GM06990 (cell line): ENCODE measurements at regions not wholly inside any gene's neighbourhood (a gene's known extent, or its start where the extent isn't known, plus 50 kb on each side); places are given as distances from the start of the nearest gene placed in this dataset.

Experiments used
- DNase-seq: peaks from one replicate; pipeline ENCODE4 v3.0.0-alpha.2; 2011; ENCODE audit not compliant: insufficient read length; ENCODE audit errors: extremely low read depth
- H3K27me3 ChIP-seq: replicated peaks from 2 replicates; pipeline ENCODE4 v1.6.0; 2011; ENCODE audit warnings: low read length; ENCODE audit not compliant: control insufficient read depth, insufficient read depth
- H3K36me3 ChIP-seq: 2 replicates; pipeline ENCODE4 v1.5.1; 2011; ENCODE audit warnings: low read length; ENCODE audit not compliant: control insufficient read depth, insufficient read depth
- H3K4me3 ChIP-seq: replicated peaks from 2 replicates; pipeline ENCODE4 v1.5.1; 2011; ENCODE audit warnings: low read depth, mild to moderate bottlenecking, control low read depth, low read length
- TF ChIP-seq, protein P1 (sequence below): IDR thresholded peaks from 2 replicates; pipeline ENCODE4 v1.5.1; 2011; ENCODE audit warnings: low read length, control low read depth, mild to moderate bottlenecking, inconsistent platforms; ENCODE audit not compliant: insufficient read depth, poor library complexity, severe bottlenecking

DNA sequence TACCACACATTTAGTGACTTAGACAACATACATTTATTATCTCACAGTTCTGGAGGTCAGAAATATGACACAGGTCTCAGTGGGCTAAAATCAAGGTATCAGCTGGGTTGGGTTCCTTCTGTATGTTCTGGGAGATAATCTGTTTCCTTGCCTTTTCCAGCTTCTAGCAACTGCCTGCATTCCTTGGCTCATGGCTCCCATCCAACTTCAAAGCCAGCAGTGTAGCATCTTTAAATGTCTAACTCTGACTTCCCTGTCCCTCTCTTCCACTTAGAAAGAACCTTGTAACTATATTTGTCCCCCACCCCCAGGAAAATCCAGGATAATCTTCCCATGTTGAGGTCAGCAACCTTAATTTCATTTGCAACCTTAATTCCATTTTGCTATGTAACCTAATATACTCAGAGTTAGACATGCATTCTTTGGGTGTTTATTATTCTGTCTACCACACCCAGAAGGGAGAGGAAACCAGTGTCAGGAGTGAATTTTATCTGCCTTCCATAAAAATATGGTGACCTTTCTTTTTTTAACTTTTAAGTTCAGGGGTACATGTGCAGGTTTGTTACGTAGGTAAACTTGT, 57.3 kb upstream of the SMIM30 start:
- no peak for DNase-seq
- H3K36me3 ChIP-seq: no peaks in the 10 kb centered on the region
- TF ChIP-seq, protein P1, sequence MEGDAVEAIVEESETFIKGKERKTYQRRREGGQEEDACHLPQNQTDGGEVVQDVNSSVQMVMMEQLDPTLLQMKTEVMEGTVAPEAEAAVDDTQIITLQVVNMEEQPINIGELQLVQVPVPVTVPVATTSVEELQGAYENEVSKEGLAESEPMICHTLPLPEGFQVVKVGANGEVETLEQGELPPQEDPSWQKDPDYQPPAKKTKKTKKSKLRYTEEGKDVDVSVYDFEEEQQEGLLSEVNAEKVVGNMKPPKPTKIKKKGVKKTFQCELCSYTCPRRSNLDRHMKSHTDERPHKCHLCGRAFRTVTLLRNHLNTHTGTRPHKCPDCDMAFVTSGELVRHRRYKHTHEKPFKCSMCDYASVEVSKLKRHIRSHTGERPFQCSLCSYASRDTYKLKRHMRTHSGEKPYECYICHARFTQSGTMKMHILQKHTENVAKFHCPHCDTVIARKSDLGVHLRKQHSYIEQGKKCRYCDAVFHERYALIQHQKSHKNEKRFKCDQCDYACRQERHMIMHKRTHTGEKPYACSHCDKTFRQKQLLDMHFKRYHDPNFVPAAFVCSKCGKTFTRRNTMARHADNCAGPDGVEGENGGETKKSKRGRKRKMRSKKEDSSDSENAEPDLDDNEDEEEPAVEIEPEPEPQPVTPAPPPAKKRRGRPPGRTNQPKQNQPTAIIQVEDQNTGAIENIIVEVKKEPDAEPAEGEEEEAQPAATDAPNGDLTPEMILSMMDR: no peak
- H3K4me3 ChIP-seq: no peak overlapping the region
- no peaks in the 10 kb centered on the region for H3K27me3 ChIP-seq

DNA sequence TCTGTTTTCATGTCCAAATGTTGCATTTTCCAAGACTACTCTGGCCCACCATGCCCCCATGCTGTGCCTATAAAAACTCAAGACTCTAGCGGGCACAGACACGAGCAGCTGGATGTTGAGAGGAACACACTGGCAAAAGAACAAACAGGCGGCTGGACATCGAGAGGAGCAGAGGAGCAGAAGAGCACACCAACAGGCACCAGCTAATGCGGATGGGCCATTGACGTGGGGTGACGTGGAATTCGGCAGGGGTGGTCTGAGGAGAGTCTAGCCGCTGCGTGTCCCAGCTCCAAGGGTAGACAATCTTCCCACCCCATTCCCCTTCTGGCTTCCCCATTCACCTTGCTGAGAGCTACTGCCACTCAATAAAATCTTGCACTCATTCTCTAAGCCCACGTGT, 54.4 kb upstream of the SMIM30 start:
- TF ChIP-seq, protein P1: no peak
- no peak overlapping the region for H3K4me3 ChIP-seq
- DNase-seq: no peak

DNA sequence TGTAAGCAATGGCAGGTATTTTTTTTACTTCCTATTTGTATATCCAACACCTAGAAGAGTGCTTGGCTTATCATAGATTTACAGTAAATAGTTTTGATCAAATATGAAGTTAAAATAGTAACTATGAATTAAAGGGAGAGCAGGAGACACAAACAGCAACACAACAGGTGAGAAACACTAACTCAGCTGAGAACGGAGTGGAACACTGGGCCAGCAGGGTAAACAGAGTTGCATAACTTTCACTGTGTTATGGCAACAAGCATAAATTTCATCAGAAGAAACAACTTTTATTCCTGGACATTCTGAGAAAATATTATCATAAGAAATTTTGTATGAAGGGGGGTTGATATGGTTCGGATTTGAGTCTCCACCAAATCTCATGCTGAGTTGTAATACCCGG, 52.2 kb upstream of the SMIM30 start:
- no peaks in the 10 kb centered on the region for H3K27me3 ChIP-seq
- H3K4me3 ChIP-seq: no peak overlapping the region
- H3K36me3 ChIP-seq: no peaks in the 10 kb centered on the region
- no peak for DNase-seq
- TF ChIP-seq, protein P1: no peak

More for the DNA sequence above, 54.4 kb upstream of the SMIM30 start:
- no peaks in the 10 kb centered on the region for H3K27me3 ChIP-seq
- no peaks in the 10 kb centered on the region for H3K36me3 ChIP-seq
